GM21381 (cell line): ENCODE measurements at regions not wholly inside any gene's neighbourhood (a gene's known extent, or its start where the extent isn't known, plus 50 kb on each side); places are given as distances from the start of the nearest gene placed in this dataset.
"Not testable (repeated sequence)": the region's sequence is repeated elsewhere in the genome, so short reads cannot be mapped to it uniquely, and the experiment has no call there.

ENCODE experiments used
- ATAC-seq: cut with Tn5 transposase; IDR thresholded peaks from one replicate; pipeline ENCODE4 v1.9.1; 2021; ENCODE audit warnings: mild to moderate bottlenecking, moderate library complexity; ENCODE audit not compliant: unreplicated experiment

GRCh38 chr22:49517667-49518185 is 309.9 kb downstream of the BRD1 start:
- no peak for ATAC-seq

GRCh38 chr22:49517211-49517610 is 310.5 kb downstream of the BRD1 start:
- ATAC-seq = no peak

GRCh38 chr22:49515475-49515874 is 312.2 kb downstream of the BRD1 start:
- ATAC-seq = no peak

GRCh38 chr22:49514641-49515040 is 313.0 kb downstream of the BRD1 start:
- no peak for ATAC-seq

- ATAC-seq = no peak
Measured at GRCh38 chr22:49514211-49514610, 313.5 kb downstream of the BRD1 start.

- ATAC-seq = no peak
Measured at GRCh38 chr22:49513358-49513851, 314.3 kb downstream of the BRD1 start.

- no peak for ATAC-seq
Measured at GRCh38 chr22:49512487-49513165, 315.0 kb downstream of the BRD1 start.

- ATAC-seq = not testable (repeated sequence)
Measured at GRCh38 chr22:49511393-49512189, 316.1 kb downstream of the BRD1 start.

- no peak for ATAC-seq
Measured at GRCh38 chr22:49510718-49511117, 317.0 kb downstream of the BRD1 start.

GRCh38 chr22:49509016-49509415 is 318.7 kb downstream of the BRD1 start:
- ATAC-seq = no peak

- no peak for ATAC-seq
Measured at GRCh38 chr22:49508561-49508960, 319.1 kb downstream of the BRD1 start.

- ATAC-seq = no peak
Measured at GRCh38 chr22:49507607-49508292, 319.9 kb downstream of the BRD1 start.

GRCh38 chr22:49506010-49506400 is 321.7 kb downstream of the BRD1 start:
- no peak for ATAC-seq

GRCh38 chr22:49505337-49506009 is 322.2 kb downstream of the BRD1 start:
- ATAC-seq = no peak

GRCh38 chr22:49503896-49504521 is 323.7 kb downstream of the BRD1 start:
- no peak for ATAC-seq

GRCh38 chr22:49503321-49503720 is 324.4 kb downstream of the BRD1 start:
- ATAC-seq = no peak

GRCh38 chr22:49502126-49502826 is 325.4 kb downstream of the BRD1 start:
- ATAC-seq = no peak

- ATAC-seq = no peak
Measured at GRCh38 chr22:49500942-49501395, 326.7 kb downstream of the BRD1 start.

GRCh38 chr22:49500076-49500460 is 327.6 kb downstream of the BRD1 start:
- no peak for ATAC-seq
